Hematopoietic multipotent progenitor cell treated with erythropoietin and hydrocortisone succinate and interleukin-3 and kit ligand, for 8 days (in vitro differentiated cells): ENCODE measurements at regions not wholly inside any gene's neighbourhood (a gene's known extent, or its start where the extent isn't known, plus 50 kb on each side); places are given as distances from the start of the nearest gene placed in this dataset.
"Not testable (repeated sequence)": the region's sequence is repeated elsewhere in the genome, so short reads cannot be mapped to it uniquely, and the experiment has no call there.

ENCODE experiments used
- DNase-seq: peaks from one replicate; pipeline ENCODE4 v3.0.0-alpha.2; 2015

GRCh38 chr3:67064105-67064504, 66.0 kb downstream of the KBTBD8 start:
- no peak for DNase-seq

GRCh38 chr3:67067251-67067650, 69.1 kb downstream of the KBTBD8 start:
- no peak for DNase-seq

GRCh38 chr3:67072640-67073039, 74.5 kb downstream of the KBTBD8 start:
- DNase-seq: not testable (repeated sequence)

- no peak for DNase-seq
Measured at GRCh38 chr3:67073812-67074211, 75.7 kb downstream of the KBTBD8 start.

GRCh38 chr3:67075295-67075694, 77.2 kb downstream of the KBTBD8 start:
- DNase-seq: no peak

- no peak for DNase-seq
Measured at GRCh38 chr3:67076607-67077006, 78.5 kb downstream of the KBTBD8 start.

- no peak for DNase-seq
Measured at GRCh38 chr3:67077656-67078055, 79.5 kb downstream of the KBTBD8 start.

GRCh38 chr3:67082533-67083024, 84.5 kb downstream of the KBTBD8 start:
- DNase-seq: no peak

GRCh38 chr3:67083277-67083676, 85.2 kb downstream of the KBTBD8 start:
- DNase-seq: no peak

- no peak for DNase-seq
Measured at GRCh38 chr3:67087788-67088187, 89.7 kb downstream of the KBTBD8 start.

- DNase-seq: no peak
Measured at GRCh38 chr3:67090474-67090873, 92.4 kb downstream of the KBTBD8 start.

GRCh38 chr3:67093305-67093704, 95.2 kb downstream of the KBTBD8 start:
- DNase-seq: no peak

GRCh38 chr3:67094167-67094566, 96.1 kb downstream of the KBTBD8 start:
- no peak for DNase-seq

- DNase-seq: no peak
Measured at GRCh38 chr3:67094774-67095173, 96.7 kb downstream of the KBTBD8 start.

GRCh38 chr3:67104388-67104787, 106.3 kb downstream of the KBTBD8 start:
- no peak for DNase-seq

- DNase-seq: no peak
Measured at GRCh38 chr3:67106874-67107273, 108.8 kb downstream of the KBTBD8 start.

GRCh38 chr3:67109651-67110204, 111.6 kb downstream of the KBTBD8 start:
- DNase-seq: peak; percentile 37

- DNase-seq: peak; percentile 84
Measured at GRCh38 chr3:67113802-67114407, 115.8 kb downstream of the KBTBD8 start.

- DNase-seq: no peak
Measured at GRCh38 chr3:67118122-67118521, 120.0 kb downstream of the KBTBD8 start.

- no peak for DNase-seq
Measured at GRCh38 chr3:67118635-67119034, 120.5 kb downstream of the KBTBD8 start.

- no peak for DNase-seq
Measured at GRCh38 chr3:67123914-67124313, 125.8 kb downstream of the KBTBD8 start.

- DNase-seq: no peak
Measured at GRCh38 chr3:67127254-67127653, 129.1 kb downstream of the KBTBD8 start.

GRCh38 chr3:67142432-67142831, 144.3 kb downstream of the KBTBD8 start:
- DNase-seq: no peak

- DNase-seq: no peak
Measured at GRCh38 chr3:67145738-67146137, 147.6 kb downstream of the KBTBD8 start.

- no peak for DNase-seq
Measured at GRCh38 chr3:67154429-67154828, 156.3 kb downstream of the KBTBD8 start.
